Progenitor cell of endocrine pancreas (in vitro differentiated cells): ENCODE measurements at regions not wholly inside any gene's neighbourhood (a gene's known extent, or its start where the extent isn't known, plus 50 kb on each side); places are given as distances from the start of the nearest gene placed in this dataset.

Source experiments
- DNase-seq: peaks from one replicate; pipeline ENCODE4 v3.0.0; 2021; ENCODE audit warnings: low spot score; ENCODE audit not compliant: unreplicated experiment
- H3K27ac Mint-ChIP-seq: 2 replicates; pipeline ENCODE4 v1.8.0; 2021; ENCODE audit warnings: mild to moderate bottlenecking, moderate library complexity, mixed read lengths
- H3K27me3 Mint-ChIP-seq: 2 replicates; pipeline ENCODE4 v1.8.0; 2021; ENCODE audit warnings: mixed read lengths
- H3K36me3 Mint-ChIP-seq: 2 replicates; pipeline ENCODE4 v1.8.0; 2022; ENCODE audit warnings: mixed read lengths; ENCODE audit not compliant: insufficient read depth
- H3K4me1 Mint-ChIP-seq: 2 replicates; pipeline ENCODE4 v1.8.0; 2021; ENCODE audit warnings: low read depth, mixed read lengths
- H3K4me3 Mint-ChIP-seq: 2 replicates; pipeline ENCODE4 v1.8.0; 2021; ENCODE audit warnings: low read depth, mild to moderate bottlenecking, moderate library complexity, mixed read lengths
- H3K9me3 Mint-ChIP-seq: 2 replicates; pipeline ENCODE4 v1.8.0; 2021; ENCODE audit warnings: low read depth, mixed read lengths
- CTCF ChIP-seq: fragments of 200-600 bp; sonication (generic); IDR thresholded peaks from one replicate; pipeline ENCODE4 v1.5.0; 2021; ENCODE audit warnings: antibody characterized with exemption, mild to moderate bottlenecking; ENCODE audit not compliant: unreplicated experiment

GRCh38 chr5:6084836-6085235, 293.5 kb downstream of the MED10 start:
- Mint-ChIP-seq H3K27me3 (peaks cover 4% of the 10 kb centered on the region), H3K4me1 (no peaks in the 10 kb centered on the region)
- TF ChIP-seq CTCF, result no peak

GRCh38 chr5:6084376-6084775, 294.0 kb downstream of the MED10 start:
- H3K4me3 Mint-ChIP-seq, result no peak overlapping the region
- peaks cover 4% of the 10 kb centered on the region for H3K27me3 Mint-ChIP-seq
- no peak for TF ChIP-seq CTCF

More at GRCh38 chr5:6084836-6085235, 293.5 kb downstream of the MED10 start:
- no peak overlapping the region for H3K4me3 Mint-ChIP-seq
- H3K36me3 Mint-ChIP-seq, result no peaks in the 10 kb centered on the region
- H3K9me3 Mint-ChIP-seq, result no peaks in the 10 kb centered on the region
- DNase-seq, result no peak
- H3K27ac Mint-ChIP-seq, result no peak overlapping the region

DNA sequence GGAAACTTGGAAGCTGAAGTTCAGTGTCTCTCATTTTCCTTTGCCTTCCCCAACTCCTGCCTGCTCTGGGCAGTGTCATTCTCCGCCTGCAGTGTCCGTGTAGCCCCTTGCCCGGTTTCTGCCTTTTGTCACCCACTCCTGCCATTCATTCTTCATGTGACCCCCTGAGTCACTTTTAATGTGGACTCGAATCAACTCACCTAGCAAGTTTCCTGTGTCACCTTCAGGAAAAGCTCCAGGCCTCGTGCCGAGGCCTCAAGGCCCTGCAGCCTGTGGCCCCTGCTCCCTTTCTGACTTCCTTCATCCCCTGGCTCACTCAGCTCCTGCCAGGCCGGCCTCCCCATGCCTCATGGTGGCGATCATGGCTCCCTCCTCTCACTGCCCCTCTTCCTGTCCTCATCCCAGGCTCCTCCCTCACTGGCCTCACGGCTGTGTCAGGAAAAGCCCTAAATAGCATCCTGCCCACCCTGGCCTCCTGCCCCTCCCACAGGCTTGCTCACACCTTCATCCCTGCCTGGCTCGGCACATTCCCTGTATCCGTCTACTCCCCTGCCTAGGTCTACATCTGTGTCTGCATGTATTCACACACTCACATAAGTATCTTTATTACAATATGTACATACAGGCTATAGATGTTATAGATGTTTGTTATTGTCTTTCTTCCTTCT, 294.9 kb downstream of the MED10 start:
- TF ChIP-seq CTCF, result no peak
- no peak overlapping the region for H3K27ac Mint-ChIP-seq
- peaks cover 4% of the 10 kb centered on the region for H3K27me3 Mint-ChIP-seq
- no peak overlapping the region for H3K4me3 Mint-ChIP-seq
- no peaks in the 10 kb centered on the region for H3K4me1 Mint-ChIP-seq
- no peaks in the 10 kb centered on the region for H3K9me3 Mint-ChIP-seq
- no peaks in the 10 kb centered on the region for H3K36me3 Mint-ChIP-seq
- DNase-seq, result no peak

More at GRCh38 chr5:6084376-6084775, 294.0 kb downstream of the MED10 start:
- Mint-ChIP-seq H3K36me3 (no peaks in the 10 kb centered on the region), H3K9me3 (no peaks in the 10 kb centered on the region), H3K4me1 (no peaks in the 10 kb centered on the region), H3K27ac (no peak overlapping the region)
- DNase-seq, result no peak

DNA sequence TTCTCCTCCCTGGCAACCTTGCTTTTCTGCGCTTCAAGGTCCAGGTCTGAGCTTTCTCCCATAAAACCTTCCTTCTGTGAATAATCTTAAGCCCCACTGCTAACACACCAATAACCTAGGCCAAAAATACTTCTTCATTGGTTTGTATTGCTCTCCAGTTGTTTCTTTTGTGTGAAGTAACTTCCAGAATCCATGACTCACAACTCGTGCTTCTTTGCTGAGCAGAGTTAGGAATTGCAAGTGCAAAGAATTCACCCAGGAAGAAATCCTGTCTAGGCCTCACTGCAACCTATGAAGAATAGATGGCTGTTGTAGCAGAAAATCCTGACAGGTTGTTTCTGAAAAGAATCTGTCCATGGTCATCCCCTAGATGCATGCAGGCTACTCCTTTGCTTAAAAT, 295.7 kb downstream of the MED10 start:
- no peak overlapping the region for H3K27ac Mint-ChIP-seq

GRCh38 chr5:6081727-6082210, 296.6 kb downstream of the MED10 start:
- peaks cover 4% of the 10 kb centered on the region for H3K27me3 Mint-ChIP-seq
- no peaks in the 10 kb centered on the region for H3K9me3 Mint-ChIP-seq
- TF ChIP-seq CTCF, result no peak
- DNase-seq, result no peak
- H3K4me3 Mint-ChIP-seq, result no peak overlapping the region
- no peak overlapping the region for H3K27ac Mint-ChIP-seq
- no peaks in the 10 kb centered on the region for H3K36me3 Mint-ChIP-seq
- no peaks in the 10 kb centered on the region for H3K4me1 Mint-ChIP-seq

More for the DNA sequence above, 295.7 kb downstream of the MED10 start:
- no peaks in the 10 kb centered on the region for H3K9me3 Mint-ChIP-seq
- H3K4me1 Mint-ChIP-seq, result no peaks in the 10 kb centered on the region
- H3K27me3 Mint-ChIP-seq, result peaks cover 4% of the 10 kb centered on the region
- H3K36me3 Mint-ChIP-seq, result no peaks in the 10 kb centered on the region
- DNase-seq, result no peak
- no peak overlapping the region for H3K4me3 Mint-ChIP-seq
- no peak for TF ChIP-seq CTCF
